ENCODE measurements at regions not wholly inside any gene's neighbourhood (a gene's known extent, or its start where the extent isn't known, plus 50 kb on each side); places are given as distances from the start of the nearest gene placed in this dataset.

DNA sequence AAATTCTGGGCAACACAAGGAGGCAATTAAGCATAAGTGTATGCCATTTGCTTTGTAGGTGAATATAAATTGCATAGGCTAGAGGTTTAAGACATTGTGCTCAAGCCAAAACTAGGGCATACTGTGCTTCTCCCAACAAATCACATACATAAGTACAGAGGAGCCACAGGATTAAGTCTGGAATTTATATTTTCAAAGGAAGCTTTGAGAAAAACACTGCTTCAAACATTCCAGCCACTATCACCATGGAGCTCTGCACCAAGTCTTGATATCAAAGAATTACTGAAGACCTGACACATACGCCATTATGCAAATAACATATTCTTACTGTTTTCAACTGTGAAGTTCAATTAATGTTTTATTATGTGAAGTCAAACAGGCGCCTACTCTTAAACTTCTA, 119.4 kb upstream of the NPHP3 start:
- TF ChIP-seq, protein P1, sequence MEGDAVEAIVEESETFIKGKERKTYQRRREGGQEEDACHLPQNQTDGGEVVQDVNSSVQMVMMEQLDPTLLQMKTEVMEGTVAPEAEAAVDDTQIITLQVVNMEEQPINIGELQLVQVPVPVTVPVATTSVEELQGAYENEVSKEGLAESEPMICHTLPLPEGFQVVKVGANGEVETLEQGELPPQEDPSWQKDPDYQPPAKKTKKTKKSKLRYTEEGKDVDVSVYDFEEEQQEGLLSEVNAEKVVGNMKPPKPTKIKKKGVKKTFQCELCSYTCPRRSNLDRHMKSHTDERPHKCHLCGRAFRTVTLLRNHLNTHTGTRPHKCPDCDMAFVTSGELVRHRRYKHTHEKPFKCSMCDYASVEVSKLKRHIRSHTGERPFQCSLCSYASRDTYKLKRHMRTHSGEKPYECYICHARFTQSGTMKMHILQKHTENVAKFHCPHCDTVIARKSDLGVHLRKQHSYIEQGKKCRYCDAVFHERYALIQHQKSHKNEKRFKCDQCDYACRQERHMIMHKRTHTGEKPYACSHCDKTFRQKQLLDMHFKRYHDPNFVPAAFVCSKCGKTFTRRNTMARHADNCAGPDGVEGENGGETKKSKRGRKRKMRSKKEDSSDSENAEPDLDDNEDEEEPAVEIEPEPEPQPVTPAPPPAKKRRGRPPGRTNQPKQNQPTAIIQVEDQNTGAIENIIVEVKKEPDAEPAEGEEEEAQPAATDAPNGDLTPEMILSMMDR (IDR thresholded peaks at IDR 0.05; ENCODE audit: low read depth, low read length, missing control alignments) = no peak
- no peak overlapping the region for H3K4me3 ChIP-seq (replicated peaks; ENCODE audit: low read depth, low read length)
- DNase-seq (ENCODE audit: extremely low read depth, low read depth) = no peak

DNA sequence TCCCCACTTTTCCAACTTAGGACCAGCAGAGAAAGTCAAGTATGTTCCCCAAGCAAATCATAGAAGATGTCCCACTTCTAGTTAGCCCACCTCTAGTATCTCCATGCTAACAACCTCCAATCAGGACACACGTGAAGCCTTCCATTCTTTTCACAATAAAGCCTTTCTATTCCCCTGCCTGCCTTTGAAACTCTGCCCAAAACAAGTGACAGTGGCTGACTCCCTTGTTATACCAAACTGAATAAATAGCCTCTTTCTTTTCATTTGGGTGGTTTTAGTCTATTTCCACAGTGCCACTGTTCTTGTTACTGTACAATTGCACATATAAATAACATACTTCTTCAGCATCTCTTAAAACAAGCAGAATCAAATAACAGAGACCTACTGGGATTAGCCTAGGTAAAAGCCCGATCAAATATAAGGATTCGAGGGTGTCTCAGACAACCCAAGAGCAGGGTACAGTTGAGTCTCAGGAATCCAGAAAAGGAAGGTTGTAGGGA, 118.0 kb upstream of the NPHP3 start:
- DNase-seq (ENCODE audit: extremely low read depth, low read depth) = no peak
- TF ChIP-seq, protein P1 (IDR thresholded peaks at IDR 0.05; ENCODE audit: low read depth, low read length, missing control alignments) = no peak
- no peak overlapping the region for H3K4me3 ChIP-seq (replicated peaks; ENCODE audit: low read depth, low read length)

DNA sequence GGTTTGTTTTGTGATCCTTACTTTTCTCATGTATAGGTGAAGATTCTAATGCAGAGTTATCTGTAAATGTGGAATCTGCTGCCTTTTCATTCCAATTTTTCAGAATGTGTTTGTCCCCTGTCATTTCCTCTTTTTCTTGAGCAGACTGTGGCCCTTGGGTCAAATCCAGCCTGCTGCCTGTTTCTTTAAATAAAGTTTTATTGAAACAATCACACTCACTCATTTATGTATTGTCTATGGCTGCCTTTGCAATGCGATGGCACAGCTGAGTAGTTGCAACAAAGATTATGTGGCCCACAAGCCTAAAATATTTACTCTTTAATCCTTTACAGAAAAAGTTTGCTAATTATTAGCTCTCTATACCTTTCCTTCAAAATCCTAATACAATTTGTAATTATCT, 116.3 kb upstream of the NPHP3 start:
- DNase-seq (ENCODE audit: extremely low read depth, low read depth) = no peak
- no peak overlapping the region for H3K4me3 ChIP-seq (replicated peaks; ENCODE audit: low read depth, low read length)
- TF ChIP-seq, protein P1 (IDR thresholded peaks at IDR 0.05; ENCODE audit: low read depth, low read length, missing control alignments) = no peak

DNA sequence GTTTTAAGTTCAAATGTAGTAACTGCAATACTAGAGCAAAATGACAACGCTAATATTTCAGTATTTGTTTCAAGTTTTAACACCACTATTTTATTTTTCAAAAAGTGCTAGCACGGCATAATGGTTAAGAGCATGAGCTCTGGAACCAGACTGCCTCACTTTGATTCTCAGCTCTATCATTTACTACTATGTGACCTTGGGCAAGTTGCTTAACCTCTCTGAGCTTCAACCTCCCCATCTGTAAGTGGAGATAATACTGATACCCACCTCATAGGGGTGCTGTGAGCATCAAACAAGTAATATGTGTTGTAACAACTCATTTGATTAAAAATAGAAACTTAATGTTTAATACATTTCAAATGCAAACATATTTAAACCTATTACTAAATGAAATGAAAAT, 115.4 kb upstream of the NPHP3 start:
- TF ChIP-seq, protein P1 (IDR thresholded peaks at IDR 0.05; ENCODE audit: low read depth, low read length, missing control alignments) = no peak
- no peak for DNase-seq (ENCODE audit: extremely low read depth, low read depth)
- H3K4me3 ChIP-seq (replicated peaks; ENCODE audit: low read depth, low read length) = no peak overlapping the region

DNA sequence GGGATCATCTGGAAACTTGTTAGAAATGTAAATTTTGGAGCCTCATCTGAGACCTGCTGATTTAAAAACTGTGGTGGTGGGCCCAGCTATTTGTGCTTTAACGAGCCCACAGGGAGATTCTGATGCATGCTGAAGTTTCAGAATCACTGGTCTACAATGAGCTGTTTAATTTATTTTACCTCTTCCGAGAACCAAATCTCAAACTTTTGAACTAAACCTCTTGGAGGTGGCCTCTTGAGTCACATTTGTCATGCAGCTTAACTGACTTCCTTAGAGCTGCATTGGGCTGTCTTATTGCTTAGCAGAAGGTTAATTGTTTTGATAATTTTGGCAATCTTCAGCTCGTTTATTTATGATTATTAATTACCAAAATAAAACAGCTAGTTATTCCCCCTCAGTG, 112.1 kb upstream of the NPHP3 start:
- TF ChIP-seq, protein P1 (IDR thresholded peaks at IDR 0.05; ENCODE audit: low read depth, low read length, missing control alignments) = no peak
- DNase-seq (ENCODE audit: extremely low read depth, low read depth) = no peak
- no peak overlapping the region for H3K4me3 ChIP-seq (replicated peaks; ENCODE audit: low read depth, low read length)

DNA sequence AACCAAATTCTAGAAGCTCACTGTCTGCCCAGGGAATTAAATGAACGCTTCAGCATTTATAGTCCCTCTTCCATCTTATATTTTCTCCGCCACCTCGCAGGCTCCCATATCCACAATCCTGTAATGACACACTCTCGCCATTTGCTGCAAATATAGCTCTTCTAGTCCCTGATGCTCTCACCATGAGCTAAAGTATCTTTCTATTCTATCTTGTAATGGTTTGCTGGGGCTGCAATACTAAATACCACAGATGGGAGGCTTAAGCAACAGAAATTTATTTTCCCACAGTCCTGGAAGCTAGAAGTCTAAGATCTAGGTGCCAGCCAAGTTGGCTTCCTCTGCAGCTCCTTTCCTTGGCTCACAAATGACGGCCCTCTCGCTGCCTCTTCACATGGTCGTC, 106.9 kb upstream of the NPHP3 start:
- TF ChIP-seq, protein P1 (IDR thresholded peaks at IDR 0.05; ENCODE audit: low read depth, low read length, missing control alignments) = no peak
- H3K4me3 ChIP-seq (replicated peaks; ENCODE audit: low read depth, low read length) = no peak overlapping the region
- no peak for DNase-seq (ENCODE audit: extremely low read depth, low read depth)

DNA sequence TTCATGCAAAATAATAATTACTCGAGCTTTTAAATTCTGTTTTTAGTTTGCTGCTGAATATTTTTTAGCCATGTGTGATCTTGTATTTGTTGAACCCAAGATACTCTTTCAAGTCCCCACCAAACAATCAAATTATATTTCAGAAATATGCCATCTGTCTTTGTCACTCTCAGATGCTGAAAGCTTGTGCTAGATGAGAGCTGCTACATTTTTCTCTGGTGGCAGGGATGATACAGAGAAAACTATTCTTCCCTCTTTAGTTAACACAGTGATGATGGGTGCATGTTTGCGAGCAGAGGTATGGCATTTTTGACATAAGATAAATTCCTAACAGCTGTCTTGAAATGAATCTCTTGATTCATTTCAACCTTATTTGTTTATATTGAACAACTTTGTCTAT, 100.6 kb upstream of the NPHP3 start:
- no peak for DNase-seq (ENCODE audit: extremely low read depth, low read depth)
- no peak overlapping the region for H3K4me3 ChIP-seq (replicated peaks; ENCODE audit: low read depth, low read length)
- TF ChIP-seq, protein P1 (IDR thresholded peaks at IDR 0.05; ENCODE audit: low read depth, low read length, missing control alignments) = no peak

Data from HFF-Myc (cell line).